Ovary (tissue), 7 donors: ENCODE measurements at regions not wholly inside any gene's neighbourhood (a gene's known extent, or its start where the extent isn't known, plus 50 kb on each side); places are given as distances from the start of the nearest gene placed in this dataset.

Source experiments
- DNase-seq, 5 donors: peaks; one replicate each; pipeline ENCODE4 v3.0.0-alpha.2; 2019 to 2020
- H3K27ac ChIP-seq, 2 donors: fragments of 200-600 bp; one replicate each; pipeline versions ENCODE4 v1.5.1 to v1.8.0; 2019 to 2022
- H3K27me3 ChIP-seq: fragments of 200-600 bp; one replicate; pipeline ENCODE4 v1.8.0; 2022
- H3K36me3 ChIP-seq: fragments of 200-600 bp; sonication (generic); one replicate; pipeline ENCODE4 v1.5.1; 2019
- H3K4me1 ChIP-seq: one replicate; pipeline ENCODE4 v1.8.1; 2013; ENCODE audit warnings: mild to moderate bottlenecking, moderate library complexity; ENCODE audit not compliant: insufficient read depth
- H3K4me3 ChIP-seq: fragments of 200-600 bp; sonication (generic); one replicate; pipeline ENCODE4 v1.5.1; 2017
- H3K9me3 ChIP-seq, 2 donors: fragments of 200-600 bp in 1 of 2; sonication (generic) in 1 of 2; one replicate each; pipeline versions ENCODE4 v1.5.1 to v1.8.1; 2013 to 2019; ENCODE audit warnings: mild to moderate bottlenecking in 1 of 2, moderate library complexity in 1 of 2
- EP300 ChIP-seq: sonication (generic); formaldehyde crosslinking; IDR thresholded peaks from one replicate; pipeline ENCODE4 v1.6.1; 2017; ENCODE audit warnings: antibody characterized with exemption
- POLR2A ChIP-seq: fragments of 450-650 bp; IDR thresholded peaks from one replicate; pipeline ENCODE4 v1.6.1; 2017; ENCODE audit warnings: antibody characterized with exemption, mild to moderate bottlenecking, moderate library complexity
- WGBS, 3 donors: extraction: QIAGEN DNeasy Blood & Tissue Kit in 1 of 3; methylation state at CpG; one replicate each; pipeline versions ENCODE4 v1.1.5 to v1.1.7; 2013 to 2017; 5-methylcytosine and 5-hydroxymethylcytosine counted together
- intact Hi-C, 4 donors: fragments of 100-400 bp; cut with DNase I; formaldehyde crosslinking; loops; one replicate each; pipeline versions ENCODE4 v1.11.0 to v1.15.1; 2022 to 2023
- TF ChIP-seq, protein P1 (sequence below), 3 donors: fragments of 450-650 bp in 2 of 3; fragments of 200-600 bp in 1 of 3; IDR thresholded peaks; one replicate each; pipeline versions ENCODE4 v1.5.1 to v1.8.0; 2016 to 2022; ENCODE audit warnings: antibody characterized with exemption in 3 of 3, mild to moderate bottlenecking in 1 of 3
- donor health status: DM: no; HTN: no; CAD: no; lungs with moderate emphysema.
- donor health status: DM: no; HTN: no; CAD: no.
- donor health status: Bipolar disorder and iron deficiency.
- donor health status: DM: no; HTN: no; CAD: no.
- donor health status: DM: yes; HTN: yes; CAD: no.

- TF ChIP-seq POLR2A = no peak
- TF ChIP-seq, protein P1, sequence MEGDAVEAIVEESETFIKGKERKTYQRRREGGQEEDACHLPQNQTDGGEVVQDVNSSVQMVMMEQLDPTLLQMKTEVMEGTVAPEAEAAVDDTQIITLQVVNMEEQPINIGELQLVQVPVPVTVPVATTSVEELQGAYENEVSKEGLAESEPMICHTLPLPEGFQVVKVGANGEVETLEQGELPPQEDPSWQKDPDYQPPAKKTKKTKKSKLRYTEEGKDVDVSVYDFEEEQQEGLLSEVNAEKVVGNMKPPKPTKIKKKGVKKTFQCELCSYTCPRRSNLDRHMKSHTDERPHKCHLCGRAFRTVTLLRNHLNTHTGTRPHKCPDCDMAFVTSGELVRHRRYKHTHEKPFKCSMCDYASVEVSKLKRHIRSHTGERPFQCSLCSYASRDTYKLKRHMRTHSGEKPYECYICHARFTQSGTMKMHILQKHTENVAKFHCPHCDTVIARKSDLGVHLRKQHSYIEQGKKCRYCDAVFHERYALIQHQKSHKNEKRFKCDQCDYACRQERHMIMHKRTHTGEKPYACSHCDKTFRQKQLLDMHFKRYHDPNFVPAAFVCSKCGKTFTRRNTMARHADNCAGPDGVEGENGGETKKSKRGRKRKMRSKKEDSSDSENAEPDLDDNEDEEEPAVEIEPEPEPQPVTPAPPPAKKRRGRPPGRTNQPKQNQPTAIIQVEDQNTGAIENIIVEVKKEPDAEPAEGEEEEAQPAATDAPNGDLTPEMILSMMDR (IDR thresholded peaks at IDR 0.05) = no peak
- TF ChIP-seq EP300 = no peak
- DNase-seq = no peak
- Histone ChIP-seq H3K27me3 (no peaks in the 10 kb centered on the region), H3K27ac (no peak overlapping the region), H3K9me3 (no peaks in the 10 kb centered on the region), H3K4me1 (peaks cover 4% of the 10 kb centered on the region), H3K4me3 (no peak overlapping the region), H3K36me3 (no peaks in the 10 kb centered on the region)
- WGBS, 3 donors = 85 to 88% (median 86%) methylated on average over 13 of the region's 13 CpGs
- intact Hi-C loops = no loop called here
These were observed 221.4 kb upstream of the RREB1 start for GRCh38 chr6:6886171-6886885.

GRCh38 chr6:6886886-6887285, 220.9 kb upstream of the RREB1 start:
- Histone ChIP-seq H3K9me3 (no peaks in the 10 kb centered on the region), H3K4me1 (peaks cover 8% of the 10 kb centered on the region), H3K27ac (peak overlapping the region in 1 of 2 donors; percentile 6), H3K36me3 (no peaks in the 10 kb centered on the region), H3K27me3 (no peaks in the 10 kb centered on the region), H3K4me3 (no peak overlapping the region)
- 52 to 77% (median 69%) methylated on average over 9 of the region's 9 CpGs for WGBS, 3 donors
- no peak for TF ChIP-seq POLR2A
- TF ChIP-seq EP300 = no peak
- TF ChIP-seq, protein P1 (IDR thresholded peaks at IDR 0.05) = no peak
- intact Hi-C loops = no loop called here
- peak in 1 of 5 donors; percentile 50 for DNase-seq

DNA sequence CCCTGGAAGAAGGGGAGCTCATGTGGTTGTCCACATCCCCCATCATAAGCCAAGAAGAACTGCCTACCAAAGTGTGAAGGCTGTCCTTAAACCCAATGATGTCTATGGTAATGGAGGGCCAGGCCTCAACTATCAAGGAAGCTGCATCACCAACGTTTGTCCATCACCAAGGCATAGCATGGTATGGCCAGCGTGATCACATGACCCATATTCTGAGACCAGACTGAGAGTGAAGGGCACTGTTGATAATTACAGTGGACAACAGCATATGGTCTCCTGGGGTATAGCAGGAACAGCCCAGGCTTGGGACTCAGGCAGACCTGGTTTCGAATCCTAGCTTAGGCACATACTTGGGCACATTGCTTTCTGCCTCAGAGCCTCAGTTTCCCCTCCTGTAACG, 218.2 kb upstream of the RREB1 start:
- TF ChIP-seq, protein P1 (IDR thresholded peaks at IDR 0.05) = no peak
- TF ChIP-seq EP300 = no peak
- TF ChIP-seq POLR2A = no peak
- H3K27ac ChIP-seq = no peak overlapping the region
- no peaks in the 10 kb centered on the region for H3K36me3 ChIP-seq
- H3K27me3 ChIP-seq = no peaks in the 10 kb centered on the region
- no peak for DNase-seq
- no peaks in the 10 kb centered on the region for H3K9me3 ChIP-seq
- peaks cover 16% of the 10 kb centered on the region for H3K4me1 ChIP-seq
- intact Hi-C loops = no loop called here
- WGBS, 3 donors = 69 to 78% (median 70%) methylated on average over 4 of the region's 4 CpGs
- H3K4me3 ChIP-seq = no peak overlapping the region

DNA sequence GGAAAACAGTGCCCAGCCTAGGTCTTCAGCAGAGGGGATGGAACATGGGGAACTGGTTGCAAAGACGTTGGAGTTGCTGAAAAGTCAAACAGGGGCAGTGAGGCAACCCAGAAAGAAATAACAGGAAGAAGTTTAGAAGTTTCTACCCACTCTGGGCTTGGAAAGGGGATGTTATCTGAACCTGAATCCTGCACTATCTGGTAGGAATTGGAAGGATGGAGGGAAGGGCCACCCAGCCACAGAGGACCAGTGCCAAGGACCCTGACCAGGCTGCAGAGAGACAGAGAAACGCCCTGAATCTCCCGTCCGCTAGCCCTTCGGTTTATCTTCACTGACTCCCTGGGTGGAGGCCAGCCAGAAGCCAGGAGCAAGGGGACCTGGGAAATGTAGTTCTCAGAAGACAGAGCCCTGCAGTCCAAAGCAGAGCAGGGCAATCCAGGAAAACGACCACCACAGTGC, 217.3 kb upstream of the RREB1 start:
- no peaks in the 10 kb centered on the region for H3K27me3 ChIP-seq
- intact Hi-C loops = no loop called here
- H3K36me3 ChIP-seq = no peaks in the 10 kb centered on the region
- peak overlapping the region in 1 of 2 donors; percentile 78 for H3K27ac ChIP-seq
- WGBS, 3 donors = 5 to 12% (median 7%) methylated on average over 6 of the region's 6 CpGs
- TF ChIP-seq POLR2A (no peak), EP300 (no peak)
- TF ChIP-seq, protein P1 (IDR thresholded peaks at IDR 0.05) = no peak
- DNase-seq = peak; percentile 66 to 81 (median 75)
- no peak overlapping the region for H3K4me3 ChIP-seq
- no peaks in the 10 kb centered on the region for H3K9me3 ChIP-seq
- H3K4me1 ChIP-seq = peaks cover 16% of the 10 kb centered on the region
